GM18861 (cell line): ENCODE measurements at regions not wholly inside any gene's neighbourhood (a gene's known extent, or its start where the extent isn't known, plus 50 kb on each side); places are given as distances from the start of the nearest gene placed in this dataset.
"Not testable (repeated sequence)": the region's sequence is repeated elsewhere in the genome, so short reads cannot be mapped to it uniquely, and the experiment has no call there.

Experiments used
- ATAC-seq: cut with Tn5 transposase; IDR thresholded peaks from one replicate; pipeline ENCODE4 v1.9.1; 2021; ENCODE audit not compliant: unreplicated experiment

- ATAC-seq: no peak
These were observed 560.5 kb upstream of the POT1 start for GRCh38 chr7:125490167-125490566.

GRCh38 chr7:125485223-125485622 lies 555.6 kb upstream of the POT1 start:
- ATAC-seq: no peak

GRCh38 chr7:125484755-125485154 lies 555.1 kb upstream of the POT1 start:
- ATAC-seq: no peak

GRCh38 chr7:125481323-125481722 lies 551.7 kb upstream of the POT1 start:
- peak; percentile 66 for ATAC-seq

GRCh38 chr7:125480762-125481161 lies 551.1 kb upstream of the POT1 start:
- ATAC-seq: no peak

GRCh38 chr7:125468855-125469174 lies 539.2 kb upstream of the POT1 start:
- ATAC-seq: no peak

- no peak for ATAC-seq
These were observed 538.6 kb upstream of the POT1 start for GRCh38 chr7:125467996-125468854.

- ATAC-seq: no peak
These were observed 535.9 kb upstream of the POT1 start for GRCh38 chr7:125465527-125465926.

GRCh38 chr7:125462615-125463014 lies 533.0 kb upstream of the POT1 start:
- no peak for ATAC-seq

- no peak for ATAC-seq
These were observed 529.4 kb upstream of the POT1 start for GRCh38 chr7:125459038-125459437.

GRCh38 chr7:125450749-125451148 lies 521.1 kb upstream of the POT1 start:
- no peak for ATAC-seq

GRCh38 chr7:125445836-125446235 lies 516.2 kb upstream of the POT1 start:
- no peak for ATAC-seq

- ATAC-seq: no peak
These were observed 515.2 kb upstream of the POT1 start for GRCh38 chr7:125444864-125445263.

- ATAC-seq: peak; percentile 49
These were observed 506.6 kb upstream of the POT1 start for GRCh38 chr7:125436220-125436619.

- no peak for ATAC-seq
These were observed 501.7 kb upstream of the POT1 start for GRCh38 chr7:125431349-125431748.

- no peak for ATAC-seq
These were observed 500.4 kb upstream of the POT1 start for GRCh38 chr7:125430013-125430412.

GRCh38 chr7:125427676-125428075 lies 498.1 kb upstream of the POT1 start:
- no peak for ATAC-seq

GRCh38 chr7:125425506-125425905 lies 495.9 kb upstream of the POT1 start:
- ATAC-seq: no peak

- ATAC-seq: no peak
These were observed 495.1 kb upstream of the POT1 start for GRCh38 chr7:125424721-125425120.

GRCh38 chr7:125423458-125424155 lies 494.0 kb upstream of the POT1 start:
- ATAC-seq: peak; percentile 56

GRCh38 chr7:125421407-125421806 lies 491.8 kb upstream of the POT1 start:
- not testable (repeated sequence) for ATAC-seq

- ATAC-seq: no peak
These were observed 483.5 kb upstream of the POT1 start for GRCh38 chr7:125412890-125413665.
